GM19240 (cell line): ENCODE measurements at regions not wholly inside any gene's neighbourhood (a gene's known extent, or its start where the extent isn't known, plus 50 kb on each side); places are given as distances from the start of the nearest gene placed in this dataset.
"Not testable (repeated sequence)": the region's sequence is repeated elsewhere in the genome, so short reads cannot be mapped to it uniquely, and the experiment has no call there.

Experiments used
- DNase-seq: peaks from one replicate; pipeline ENCODE4 v3.0.0; 2011; ENCODE audit warnings: low spot score; ENCODE audit not compliant: insufficient read length

- DNase-seq: not testable (repeated sequence)
Measured at GRCh38 chr17:62197156-62197555, 132.1 kb upstream of the MED13 start.

GRCh38 chr17:62196587-62196986, 131.5 kb upstream of the MED13 start:
- DNase-seq: not testable (repeated sequence)

- DNase-seq: no peak
Measured at GRCh38 chr17:62194401-62194800, 129.3 kb upstream of the MED13 start.

GRCh38 chr17:62193249-62193648, 128.2 kb upstream of the MED13 start:
- no peak for DNase-seq

- no peak for DNase-seq
Measured at GRCh38 chr17:62191390-62192361, 126.6 kb upstream of the MED13 start.

- no peak for DNase-seq
Measured at GRCh38 chr17:62189377-62189776, 124.3 kb upstream of the MED13 start.

GRCh38 chr17:62188713-62189112, 123.6 kb upstream of the MED13 start:
- no peak for DNase-seq

- DNase-seq: no peak
Measured at GRCh38 chr17:62187681-62188080, 122.6 kb upstream of the MED13 start.

GRCh38 chr17:62186841-62187240, 121.8 kb upstream of the MED13 start:
- DNase-seq: no peak

- no peak for DNase-seq
Measured at GRCh38 chr17:62180772-62181171, 115.7 kb upstream of the MED13 start.

GRCh38 chr17:62179525-62180161, 114.6 kb upstream of the MED13 start:
- no peak for DNase-seq

GRCh38 chr17:62178579-62178978, 113.5 kb upstream of the MED13 start:
- no peak for DNase-seq

- DNase-seq: no peak
Measured at GRCh38 chr17:62172492-62173291, 107.6 kb upstream of the MED13 start.

GRCh38 chr17:62167076-62167475, 102.0 kb upstream of the MED13 start:
- no peak for DNase-seq

GRCh38 chr17:62164747-62165722, 100.0 kb upstream of the MED13 start:
- DNase-seq: no peak

GRCh38 chr17:62163847-62164246, 98.8 kb upstream of the MED13 start:
- no peak for DNase-seq

- DNase-seq: no peak
Measured at GRCh38 chr17:62162898-62163297, 97.8 kb upstream of the MED13 start.

- no peak for DNase-seq
Measured at GRCh38 chr17:62161405-62162148, 96.5 kb upstream of the MED13 start.

GRCh38 chr17:62160816-62161215, 95.7 kb upstream of the MED13 start:
- no peak for DNase-seq

GRCh38 chr17:62159994-62160393, 94.9 kb upstream of the MED13 start:
- DNase-seq: no peak
